NCI-H1105 (cell line): ENCODE measurements at regions not wholly inside any gene's neighbourhood (a gene's known extent, or its start where the extent isn't known, plus 50 kb on each side); places are given as distances from the start of the nearest gene placed in this dataset.
"Not testable (repeated sequence)": the region's sequence is repeated elsewhere in the genome, so short reads cannot be mapped to it uniquely, and the experiment has no call there.

ENCODE experiments used
- DNase-seq: peaks from one replicate; lab custom pipeline; 2025; lab: John Stamatoyannopoulos, UW

GRCh38 chr5:67880876-67881275 is 334.7 kb upstream of the PIK3R1 start:
- DNase-seq, result no peak

- DNase-seq, result no peak
These were observed 335.1 kb upstream of the PIK3R1 start for GRCh38 chr5:67880511-67880805.

GRCh38 chr5:67879620-67880510 is 335.7 kb upstream of the PIK3R1 start:
- no peak for DNase-seq

GRCh38 chr5:67878933-67879332 is 336.6 kb upstream of the PIK3R1 start:
- no peak for DNase-seq

GRCh38 chr5:67876371-67876770 is 339.2 kb upstream of the PIK3R1 start:
- DNase-seq, result no peak

- DNase-seq, result no peak
These were observed 340.0 kb upstream of the PIK3R1 start for GRCh38 chr5:67875601-67876000.

- DNase-seq, result no peak
These were observed 341.6 kb upstream of the PIK3R1 start for GRCh38 chr5:67873935-67874334.

GRCh38 chr5:67870662-67871061 is 344.9 kb upstream of the PIK3R1 start:
- no peak for DNase-seq

GRCh38 chr5:67864335-67864734 is 351.2 kb upstream of the PIK3R1 start:
- DNase-seq, result not testable (repeated sequence)

- no peak for DNase-seq
These were observed 357.0 kb upstream of the PIK3R1 start for GRCh38 chr5:67858471-67859031.

- DNase-seq, result no peak
These were observed 358.1 kb upstream of the PIK3R1 start for GRCh38 chr5:67857502-67857901.

GRCh38 chr5:67855523-67855922 is 360.0 kb upstream of the PIK3R1 start:
- no peak for DNase-seq

- DNase-seq, result not testable (repeated sequence)
These were observed 364.6 kb upstream of the PIK3R1 start for GRCh38 chr5:67850906-67851305.

- no peak for DNase-seq
These were observed 370.6 kb upstream of the PIK3R1 start for GRCh38 chr5:67844924-67845323.

GRCh38 chr5:67842806-67843205 is 372.8 kb upstream of the PIK3R1 start:
- no peak for DNase-seq

- not testable (repeated sequence) for DNase-seq
These were observed 378.3 kb upstream of the PIK3R1 start for GRCh38 chr5:67837225-67837624.

GRCh38 chr5:67836496-67836895 is 379.1 kb upstream of the PIK3R1 start:
- DNase-seq, result not testable (repeated sequence)

GRCh38 chr5:67831048-67831447 is 384.5 kb upstream of the PIK3R1 start:
- DNase-seq, result no peak

- no peak for DNase-seq
These were observed 388.0 kb upstream of the PIK3R1 start for GRCh38 chr5:67827541-67827940.

- no peak for DNase-seq
These were observed 390.7 kb upstream of the PIK3R1 start for GRCh38 chr5:67824852-67825251.

- no peak for DNase-seq
These were observed 397.9 kb upstream of the PIK3R1 start for GRCh38 chr5:67817652-67818051.

- DNase-seq, result no peak
These were observed 399.1 kb upstream of the PIK3R1 start for GRCh38 chr5:67816456-67816855.

GRCh38 chr5:67815455-67816391 is 399.8 kb upstream of the PIK3R1 start:
- DNase-seq, result no peak
